HUES64 (cell line): ENCODE measurements at regions not wholly inside any gene's neighbourhood (a gene's known extent, or its start where the extent isn't known, plus 50 kb on each side); places are given as distances from the start of the nearest gene placed in this dataset.

Source experiments
- H3K27ac ChIP-seq: 2 replicates; pipeline ENCODE4 v1.7.0; 2013; ENCODE audit warnings: low read depth, low read length, inconsistent platforms
- H3K27me3 ChIP-seq: 2 replicates; pipeline ENCODE4 v1.6.1; 2013; ENCODE audit warnings: mild to moderate bottlenecking, low read length; ENCODE audit not compliant: insufficient read depth
- H3K36me3 ChIP-seq: 2 replicates; pipeline ENCODE4 v1.6.1; 2013; ENCODE audit warnings: mild to moderate bottlenecking, low read length; ENCODE audit not compliant: insufficient read depth
- H3K4me1 ChIP-seq: 2 replicates; pipeline ENCODE4 v1.6.1; 2013; ENCODE audit warnings: mild to moderate bottlenecking, low read length, moderate library complexity; ENCODE audit not compliant: insufficient read depth
- H3K4me3 ChIP-seq: 2 replicates; pipeline ENCODE4 v1.5.1; 2013; ENCODE audit warnings: mild to moderate bottlenecking, low read length, moderate library complexity
- H3K9ac ChIP-seq: 2 replicates; pipeline ENCODE4 v1.6.1; 2013; ENCODE audit warnings: mild to moderate bottlenecking, low read depth, low read length
- H3K9me3 ChIP-seq: 2 replicates; pipeline ENCODE4 v1.6.1; 2013; ENCODE audit warnings: low read depth, low read length; ENCODE audit not compliant: insufficient read depth
- WGBS: fragments of 150-250, 120-280 bp; methylation state at CpG from one replicate; pipeline ENCODE4 v1.1.7; 2013; ENCODE audit warnings: missing lambda C conversion rate; 5-methylcytosine and 5-hydroxymethylcytosine counted together

GRCh38 chr15:53297828-53298227 lies 461.6 kb downstream of the WDR72 start:
- Histone ChIP-seq H3K27ac (no peak overlapping the region), H3K27me3 (no peaks in the 10 kb centered on the region), H3K4me1 (0 out of 2 replicates have a peak, but pooled peaks cover 3% of the 10 kb centered on the region), H3K9ac (no peak overlapping the region), H3K9me3 (no peaks in the 10 kb centered on the region), H3K4me3 (no peak overlapping the region), H3K36me3 (no peaks in the 10 kb centered on the region)
- WGBS, result 92% methylated on average over 4 of the region's 4 CpGs

GRCh38 chr15:53296603-53297002 lies 462.9 kb downstream of the WDR72 start:
- Histone ChIP-seq H3K9ac (no peak overlapping the region), H3K4me1 (0 out of 2 replicates have a peak, but pooled peaks cover 3% of the 10 kb centered on the region), H3K36me3 (no peaks in the 10 kb centered on the region), H3K27me3 (no peaks in the 10 kb centered on the region), H3K9me3 (no peaks in the 10 kb centered on the region), H3K27ac (no peak overlapping the region), H3K4me3 (no peak overlapping the region)
- 86% methylated on average over 3 of the region's 4 CpGs for WGBS

- no peak overlapping the region for H3K27ac ChIP-seq
- H3K9ac ChIP-seq, result no peak overlapping the region
- H3K4me3 ChIP-seq, result no peak overlapping the region
- H3K9me3 ChIP-seq, result no peaks in the 10 kb centered on the region
- H3K27me3 ChIP-seq, result no peaks in the 10 kb centered on the region
- H3K4me1 ChIP-seq, result 0 out of 2 replicates have a peak, but pooled peaks cover 3% of the 10 kb centered on the region
- no peaks in the 10 kb centered on the region for H3K36me3 ChIP-seq
- 98% methylated on average over 5 of the region's 5 CpGs for WGBS
These were observed 463.9 kb downstream of the WDR72 start for GRCh38 chr15:53295574-53295973.

GRCh38 chr15:53288542-53288941 lies 470.9 kb downstream of the WDR72 start:
- Histone ChIP-seq H3K27ac (no peak overlapping the region), H3K36me3 (no peaks in the 10 kb centered on the region), H3K27me3 (no peaks in the 10 kb centered on the region), H3K9me3 (no peaks in the 10 kb centered on the region), H3K9ac (no peak overlapping the region), H3K4me3 (no peak overlapping the region), H3K4me1 (no peaks in the 10 kb centered on the region)
- 100% methylated on average over 1 of the region's 2 CpGs for WGBS

- Histone ChIP-seq H3K4me3 (no peak overlapping the region), H3K4me1 (no peaks in the 10 kb centered on the region; the same call in 1 of the 2 replicates), H3K9ac (no peak overlapping the region), H3K36me3 (no peaks in the 10 kb centered on the region), H3K27ac (no peak overlapping the region), H3K9me3 (no peaks in the 10 kb centered on the region), H3K27me3 (no peaks in the 10 kb centered on the region)
- WGBS, result 69% methylated on average over 4 of the region's 4 CpGs
These were observed 484.5 kb upstream of the ONECUT1 start for GRCh38 chr15:53274630-53275029.

GRCh38 chr15:53272116-53272515 lies 482.0 kb upstream of the ONECUT1 start:
- Histone ChIP-seq H3K4me1 (no peaks in the 10 kb centered on the region; the same call in 1 of the 2 replicates), H3K27ac (no peak overlapping the region), H3K36me3 (no peaks in the 10 kb centered on the region), H3K27me3 (no peaks in the 10 kb centered on the region), H3K4me3 (no peak overlapping the region), H3K9me3 (no peaks in the 10 kb centered on the region), H3K9ac (no peak overlapping the region)
- 2% methylated on average over 1 of the region's 1 CpG for WGBS

- H3K9ac ChIP-seq, result no peak overlapping the region
- H3K4me1 ChIP-seq, result no peaks in the 10 kb centered on the region
- WGBS, result 96% methylated on average over 2 of the region's 2 CpGs
- H3K27ac ChIP-seq, result no peak overlapping the region
- no peaks in the 10 kb centered on the region for H3K9me3 ChIP-seq
- H3K36me3 ChIP-seq, result no peaks in the 10 kb centered on the region
- H3K4me3 ChIP-seq, result no peak overlapping the region
- H3K27me3 ChIP-seq, result no peaks in the 10 kb centered on the region
These were observed 476.0 kb upstream of the ONECUT1 start for GRCh38 chr15:53266176-53266575.

- Histone ChIP-seq H3K9ac (no peak overlapping the region), H3K4me1 (peaks cover 7% of the 10 kb centered on the region; the same call in 1 of the 2 replicates), H3K27ac (no peak overlapping the region), H3K36me3 (no peaks in the 10 kb centered on the region), H3K27me3 (no peaks in the 10 kb centered on the region), H3K4me3 (no peak overlapping the region), H3K9me3 (no peaks in the 10 kb centered on the region)
- no CpG with 5 or more reads among the region's 1 CpG for WGBS
These were observed 470.5 kb upstream of the ONECUT1 start for GRCh38 chr15:53260647-53261046.

- Histone ChIP-seq H3K27ac (no peak overlapping the region), H3K9me3 (no peaks in the 10 kb centered on the region), H3K27me3 (no peaks in the 10 kb centered on the region), H3K4me1 (peaks cover 7% of the 10 kb centered on the region; the same call in 1 of the 2 replicates), H3K4me3 (no peak overlapping the region), H3K9ac (no peak overlapping the region), H3K36me3 (no peaks in the 10 kb centered on the region)
- WGBS, result 49% methylated on average over 4 of the region's 4 CpGs
These were observed 466.3 kb upstream of the ONECUT1 start for GRCh38 chr15:53256457-53256856.

- no peaks in the 10 kb centered on the region for H3K9me3 ChIP-seq
- H3K27me3 ChIP-seq, result no peaks in the 10 kb centered on the region
- 77% methylated on average over 6 of the region's 6 CpGs for WGBS
- no peak overlapping the region for H3K27ac ChIP-seq
- no peak overlapping the region for H3K9ac ChIP-seq
- H3K36me3 ChIP-seq, result no peaks in the 10 kb centered on the region
- H3K4me1 ChIP-seq, result peaks cover 7% of the 10 kb centered on the region; the same call in 1 of the 2 replicates
- H3K4me3 ChIP-seq, result no peak overlapping the region
These were observed 465.9 kb upstream of the ONECUT1 start for GRCh38 chr15:53256043-53256442.

- no peak overlapping the region for H3K9ac ChIP-seq
- no peak overlapping the region for H3K4me3 ChIP-seq
- 92% methylated on average over 8 of the region's 8 CpGs for WGBS
- peaks cover 7% of the 10 kb centered on the region; the same call in 1 of the 2 replicates for H3K4me1 ChIP-seq
- H3K9me3 ChIP-seq, result no peaks in the 10 kb centered on the region
- H3K36me3 ChIP-seq, result no peaks in the 10 kb centered on the region
- no peaks in the 10 kb centered on the region for H3K27me3 ChIP-seq
- H3K27ac ChIP-seq, result no peak overlapping the region
These were observed 461.9 kb upstream of the ONECUT1 start for GRCh38 chr15:53251996-53252395.

- H3K9me3 ChIP-seq, result no peaks in the 10 kb centered on the region
- 89% methylated on average over 2 of the region's 2 CpGs for WGBS
These were observed 461.4 kb upstream of the ONECUT1 start for GRCh38 chr15:53251523-53251922.

More at GRCh38 chr15:53251523-53251922, 461.4 kb upstream of the ONECUT1 start:
- Histone ChIP-seq H3K9ac (no peak overlapping the region), H3K27me3 (no peaks in the 10 kb centered on the region), H3K36me3 (no peaks in the 10 kb centered on the region), H3K4me3 (no peak overlapping the region), H3K4me1 (peaks cover 3% of the 10 kb centered on the region; the same call in 1 of the 2 replicates), H3K27ac (no peak overlapping the region)
